GM12878 (cell line): ENCODE measurements at regions not wholly inside any gene's neighbourhood (a gene's known extent, or its start where the extent isn't known, plus 50 kb on each side); places are given as distances from the start of the nearest gene placed in this dataset.

Source experiments
- ATAC-seq: fragments of 200-7000 bp; cut with Tn5 transposase; 3 replicates; pipeline ENCODE4 v1.9.1; 2020; ENCODE audit warnings: mild to moderate bottlenecking, moderate library complexity
- BruUV-seq: library from RNA; stranded (reverse); fragments of 400-500 nt; replicated peaks from 2 replicates; lab custom pipeline; 2021; lab: Mats Ljungman, UMichigan
- CTCF ChIA-PET: fragments of 300-600 bp; sonication (Branson Sonifier 250); formaldehyde crosslinking; extraction: SDS; loops from one replicate; lab custom pipeline; 2021; ENCODE audit warnings: inconsistent platforms; lab: Yijun Ruan, JAX
- POLR2A ChIA-PET: fragments of 350-600 bp; formaldehyde crosslinking; extraction: SDS; loops from one replicate; lab custom pipeline; 2021; ENCODE audit warnings: inconsistent platforms; lab: Charles Lee
- RAD21 ChIA-PET: fragments of 300-600 bp; sonication (Branson Sonifier 250); formaldehyde crosslinking; loops from one replicate; lab custom pipeline; 2023; ENCODE audit warnings: antibody characterized with exemption; ENCODE audit not compliant: unreplicated experiment; lab: Charles Lee
- SMC1A ChIA-PET: fragments of 300-600 bp; sonication (Branson Sonifier 250); formaldehyde crosslinking; loops from one replicate; lab custom pipeline; 2023; ENCODE audit not compliant: unreplicated experiment, uncharacterized antibody; lab: Charles Lee
- DNase-seq: peaks from one replicate; pipeline ENCODE4 v3.0.0-alpha.2; 2011; ENCODE audit warnings: low read depth, low spot score
- FAIRE-seq: peaks from 3 replicates; lab custom pipeline; 2011; peaks lifted over from hg19 to GRCh38; lab: Jason Lieb, UNC
- H2AFZ ChIP-seq: 2 replicates; pipeline ENCODE4 v1.6.0; 2011; ENCODE audit warnings: low read depth, low read length, control low read depth; ENCODE audit not compliant: control insufficient read depth
- H3K27ac ChIP-seq: 2 replicates; pipeline ENCODE4 v1.5.1; 2011; ENCODE audit warnings: control low read depth; ENCODE audit not compliant: control insufficient read depth, insufficient read depth
- H3K27me3 ChIP-seq, 2 experiments: replicated peaks in 1 of 2; 2 replicates each; pipeline versions ENCODE4 v1.6.0 to v1.6.1; 2011; ENCODE audit warnings: low read length in 1 of 2; ENCODE audit not compliant: control insufficient read depth in 2 of 2, insufficient read depth in 2 of 2
- H3K36me3 ChIP-seq, 2 experiments: 2 replicates each; pipeline ENCODE4 v1.5.1; 2011; ENCODE audit warnings: low read length in 1 of 2; ENCODE audit not compliant: control insufficient read depth in 2 of 2, insufficient read depth in 2 of 2
- H3K4me1 ChIP-seq: 2 replicates; pipeline ENCODE4 v1.6.1; 2011; ENCODE audit warnings: mild to moderate bottlenecking, low read length, moderate library complexity, mixed read lengths; ENCODE audit not compliant: control insufficient read depth, insufficient read depth
- H3K4me2 ChIP-seq: 2 replicates; pipeline ENCODE4 v1.6.0; 2011; ENCODE audit warnings: control low read depth; ENCODE audit not compliant: control insufficient read depth, insufficient read depth
- H3K4me3 ChIP-seq: fragments of 200-600 bp; sonication (generic); 2 replicates; pipeline ENCODE4 v1.5.1; 2016
- H3K79me2 ChIP-seq: 2 replicates; pipeline ENCODE4 v1.6.0; 2011; ENCODE audit warnings: low read length; ENCODE audit not compliant: control insufficient read depth, insufficient read depth
- H3K9ac ChIP-seq: 2 replicates; pipeline ENCODE4 v1.8.0; 2011; ENCODE audit warnings: low read length, control low read depth, mixed read lengths; ENCODE audit not compliant: control insufficient read depth, insufficient read depth
- H3K9me3 ChIP-seq: replicated peaks from 3 replicates; pipeline ENCODE4 v1.5.1; 2011; ENCODE audit warnings: mild to moderate bottlenecking, low read length; ENCODE audit not compliant: control insufficient read depth, insufficient read depth
- H4K20me1 ChIP-seq: 2 replicates; pipeline ENCODE4 v1.6.0; 2011; ENCODE audit not compliant: control insufficient read depth, insufficient read depth
- BACH1 ChIP-seq: fragments of 450-650 bp; IDR thresholded peaks from 2 replicates; pipeline ENCODE4 v1.6.1; 2017; ENCODE audit warnings: mild to moderate bottlenecking, borderline replicate concordance
- FOS ChIP-seq: IDR thresholded peaks from 3 replicates; pipeline ENCODE4 v1.6.1; 2011; ENCODE audit warnings: borderline replicate concordance; ENCODE audit not compliant: insufficient read length; ENCODE audit errors: extremely low read depth
- HCFC1 ChIP-seq: fragments of 150-350 bp; IDR thresholded peaks from 2 replicates; pipeline ENCODE4 v1.6.1; 2014; ENCODE audit warnings: low read length
- IKZF1 ChIP-seq: fragments of 450-650 bp; conservative IDR thresholded peaks from 2 replicates; pipeline ENCODE4 v1.6.1; 2017; ENCODE audit warnings: antibody characterized with exemption, mild to moderate bottlenecking
- IKZF2 ChIP-seq, 2 experiments: fragments of 450-650 bp; IDR thresholded peaks; 2 replicates each; pipeline ENCODE4 v1.6.1; 2017; ENCODE audit warnings: mild to moderate bottlenecking in 2 of 2, moderate library complexity in 2 of 2
- JUNB ChIP-seq: IDR thresholded peaks from 2 replicates; pipeline ENCODE4 v1.6.1; 2016; ENCODE audit warnings: antibody characterized with exemption, mild to moderate bottlenecking
- NRF1 ChIP-seq: conservative IDR thresholded peaks from 2 replicates; pipeline ENCODE4 v1.6.1; 2011; ENCODE audit warnings: mild to moderate bottlenecking, low read depth, low read length, improper control_type of control experiment
- STAT1 ChIP-seq: fragments of 450-650 bp; conservative IDR thresholded peaks from 2 replicates; pipeline ENCODE4 v1.6.1; 2014; ENCODE audit warnings: antibody characterized with exemption, mild to moderate bottlenecking
- TAF1 ChIP-seq: IDR thresholded peaks from 2 replicates; pipeline ENCODE4 v1.6.1; 2011; ENCODE audit warnings: mild to moderate bottlenecking, low read depth, low read length, borderline replicate concordance
- ZNF207 ChIP-seq: fragments of 450-650 bp; IDR thresholded peaks from 2 replicates; pipeline ENCODE4 v1.6.1; 2014; ENCODE audit warnings: antibody characterized with exemption, mild to moderate bottlenecking, borderline replicate concordance
- ZNF274 ChIP-seq: IDR thresholded peaks from one replicate; pipeline ENCODE4 v1.8.0; 2011; ENCODE audit not compliant: insufficient read length, insufficient read depth
- WGBS: methylation state at CpG from one replicate; pipeline ENCODE4 v1.1.6; 2016; ENCODE audit warnings: low lambda C conversion rate; ENCODE audit not compliant: insufficient replicate concordance, insufficient coverage; ENCODE audit errors: missing lambda C conversion rate; 5-methylcytosine and 5-hydroxymethylcytosine counted together
- in situ Hi-C: fragments of 300-500 bp; cut with MboI; formaldehyde crosslinking; loops from 9 replicates; pipeline ENCODE4 v1.14.3; 2018; ENCODE audit warnings: mixed read lengths
- intact Hi-C: fragments of 100-400 bp; cut with micrococcal nuclease; formaldehyde crosslinking; loops from one replicate; pipeline ENCODE4 v1.14.2; 2022; ENCODE audit not compliant: unreplicated experiment
- TF ChIP-seq, protein P1 (sequence below): IDR thresholded peaks from 2 replicates; pipeline ENCODE4 v1.6.1; 2012; ENCODE audit warnings: mild to moderate bottlenecking, low read depth, low read length
- TF ChIP-seq, protein P2 (sequence below), 3 experiments: IDR thresholded peaks in 2 of 3; conservative IDR thresholded peaks in 1 of 3; 2 replicates each; pipeline ENCODE4 v1.5.1; 2011; ENCODE audit warnings: low read depth in 3 of 3, low read length in 3 of 3, mild to moderate bottlenecking in 3 of 3, control low read depth in 2 of 3, moderate library complexity in 2 of 3, inconsistent platforms in 1 of 3, mixed read lengths in 1 of 3; ENCODE audit not compliant: control insufficient read depth in 2 of 3, insufficient read depth in 1 of 3; ENCODE audit errors: extremely low read depth in 1 of 3
- TF ChIP-seq, protein P3 (sequence below): fragments of 450-650 bp; IDR thresholded peaks from 2 replicates; pipeline ENCODE4 v1.6.1; 2017; ENCODE audit warnings: mild to moderate bottlenecking, moderate library complexity

DNA sequence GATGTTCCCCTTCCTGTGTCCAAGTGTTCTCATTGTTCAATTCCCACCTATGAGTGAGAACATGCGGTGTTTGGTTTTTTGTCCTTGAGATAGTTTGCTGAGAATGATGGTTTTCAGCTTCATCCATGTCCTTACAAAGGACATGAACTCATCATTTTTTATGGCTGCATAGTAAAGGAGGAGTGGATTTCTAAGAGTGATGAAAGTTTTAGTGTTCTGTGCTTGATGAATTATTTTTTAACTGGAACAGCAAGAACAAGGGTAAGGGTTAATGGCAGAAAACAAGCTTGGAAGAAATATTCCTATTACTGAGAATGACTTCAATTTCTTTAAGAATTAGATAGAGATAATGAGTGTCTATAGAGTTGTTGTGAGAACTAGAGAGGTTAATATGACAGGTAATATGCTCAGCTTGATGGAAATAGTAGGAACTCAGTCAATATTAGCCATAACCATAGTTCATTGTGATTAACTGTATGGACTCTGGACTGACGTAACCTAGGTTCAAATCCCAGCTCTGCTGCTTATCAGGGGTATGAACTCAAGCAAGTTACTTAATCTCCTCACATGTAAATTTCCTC, 190.0 kb downstream of the RPS12 start (continued):
- no peak for TF ChIP-seq IKZF2 (IDR thresholded peaks at IDR 0.05)

GRCh38 chr6:133012774-133013173, 198.4 kb downstream of the RPS12 start:
- Histone ChIP-seq H2AFZ (no peak overlapping the region), H3K27me3 (no peaks in the 10 kb centered on the region), H3K4me2 (no peak overlapping the region), H3K79me2 (no peaks in the 10 kb centered on the region), H3K9me3 (no peaks in the 10 kb centered on the region), H3K4me3 (no peak overlapping the region), H3K36me3 (no peaks in the 10 kb centered on the region), H3K4me1 (no peaks in the 10 kb centered on the region), H3K27ac (no peak overlapping the region), H3K9ac (no peak overlapping the region), H4K20me1 (no peaks in the 10 kb centered on the region)
- DNase-seq (no peak), ATAC-seq (no peak), FAIRE-seq (no peak)
- WGBS = 0% methylated on average over 1 of the region's 1 CpG
- CTCF ChIA-PET = no interaction called here
- no TSS peak for BruUV-seq
- intact Hi-C loops = no loop called here
- in situ Hi-C loops = no loop called here
- SMC1A ChIA-PET = no interaction called here
- POLR2A ChIA-PET = no interaction called here
- RAD21 ChIA-PET = no interaction called here
- TF ChIP-seq ZNF274 (no peak), NRF1 (no peak), ZNF207 (no peak), FOS (no peak), TAF1 (no peak), STAT1 (no peak), HCFC1 (no peak), JUNB (no peak), IKZF1 (no peak), BACH1 (no peak)
- TF ChIP-seq, protein P1, sequence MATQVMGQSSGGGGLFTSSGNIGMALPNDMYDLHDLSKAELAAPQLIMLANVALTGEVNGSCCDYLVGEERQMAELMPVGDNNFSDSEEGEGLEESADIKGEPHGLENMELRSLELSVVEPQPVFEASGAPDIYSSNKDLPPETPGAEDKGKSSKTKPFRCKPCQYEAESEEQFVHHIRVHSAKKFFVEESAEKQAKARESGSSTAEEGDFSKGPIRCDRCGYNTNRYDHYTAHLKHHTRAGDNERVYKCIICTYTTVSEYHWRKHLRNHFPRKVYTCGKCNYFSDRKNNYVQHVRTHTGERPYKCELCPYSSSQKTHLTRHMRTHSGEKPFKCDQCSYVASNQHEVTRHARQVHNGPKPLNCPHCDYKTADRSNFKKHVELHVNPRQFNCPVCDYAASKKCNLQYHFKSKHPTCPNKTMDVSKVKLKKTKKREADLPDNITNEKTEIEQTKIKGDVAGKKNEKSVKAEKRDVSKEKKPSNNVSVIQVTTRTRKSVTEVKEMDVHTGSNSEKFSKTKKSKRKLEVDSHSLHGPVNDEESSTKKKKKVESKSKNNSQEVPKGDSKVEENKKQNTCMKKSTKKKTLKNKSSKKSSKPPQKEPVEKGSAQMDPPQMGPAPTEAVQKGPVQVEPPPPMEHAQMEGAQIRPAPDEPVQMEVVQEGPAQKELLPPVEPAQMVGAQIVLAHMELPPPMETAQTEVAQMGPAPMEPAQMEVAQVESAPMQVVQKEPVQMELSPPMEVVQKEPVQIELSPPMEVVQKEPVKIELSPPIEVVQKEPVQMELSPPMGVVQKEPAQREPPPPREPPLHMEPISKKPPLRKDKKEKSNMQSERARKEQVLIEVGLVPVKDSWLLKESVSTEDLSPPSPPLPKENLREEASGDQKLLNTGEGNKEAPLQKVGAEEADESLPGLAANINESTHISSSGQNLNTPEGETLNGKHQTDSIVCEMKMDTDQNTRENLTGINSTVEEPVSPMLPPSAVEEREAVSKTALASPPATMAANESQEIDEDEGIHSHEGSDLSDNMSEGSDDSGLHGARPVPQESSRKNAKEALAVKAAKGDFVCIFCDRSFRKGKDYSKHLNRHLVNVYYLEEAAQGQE = no peak
- TF ChIP-seq, protein P2, sequence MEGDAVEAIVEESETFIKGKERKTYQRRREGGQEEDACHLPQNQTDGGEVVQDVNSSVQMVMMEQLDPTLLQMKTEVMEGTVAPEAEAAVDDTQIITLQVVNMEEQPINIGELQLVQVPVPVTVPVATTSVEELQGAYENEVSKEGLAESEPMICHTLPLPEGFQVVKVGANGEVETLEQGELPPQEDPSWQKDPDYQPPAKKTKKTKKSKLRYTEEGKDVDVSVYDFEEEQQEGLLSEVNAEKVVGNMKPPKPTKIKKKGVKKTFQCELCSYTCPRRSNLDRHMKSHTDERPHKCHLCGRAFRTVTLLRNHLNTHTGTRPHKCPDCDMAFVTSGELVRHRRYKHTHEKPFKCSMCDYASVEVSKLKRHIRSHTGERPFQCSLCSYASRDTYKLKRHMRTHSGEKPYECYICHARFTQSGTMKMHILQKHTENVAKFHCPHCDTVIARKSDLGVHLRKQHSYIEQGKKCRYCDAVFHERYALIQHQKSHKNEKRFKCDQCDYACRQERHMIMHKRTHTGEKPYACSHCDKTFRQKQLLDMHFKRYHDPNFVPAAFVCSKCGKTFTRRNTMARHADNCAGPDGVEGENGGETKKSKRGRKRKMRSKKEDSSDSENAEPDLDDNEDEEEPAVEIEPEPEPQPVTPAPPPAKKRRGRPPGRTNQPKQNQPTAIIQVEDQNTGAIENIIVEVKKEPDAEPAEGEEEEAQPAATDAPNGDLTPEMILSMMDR (IDR thresholded peaks at IDR 0.05 in 2 of 3, conservative IDR thresholded peaks at IDR 0.05 in 1 of 3; ENCODE audit: control insufficient read depth in 2 of 3, extremely low read depth in 1 of 3, insufficient read depth in 1 of 3, low read depth in 3 of 3, low read length in 3 of 3) = no peak
- TF ChIP-seq, protein P3, sequence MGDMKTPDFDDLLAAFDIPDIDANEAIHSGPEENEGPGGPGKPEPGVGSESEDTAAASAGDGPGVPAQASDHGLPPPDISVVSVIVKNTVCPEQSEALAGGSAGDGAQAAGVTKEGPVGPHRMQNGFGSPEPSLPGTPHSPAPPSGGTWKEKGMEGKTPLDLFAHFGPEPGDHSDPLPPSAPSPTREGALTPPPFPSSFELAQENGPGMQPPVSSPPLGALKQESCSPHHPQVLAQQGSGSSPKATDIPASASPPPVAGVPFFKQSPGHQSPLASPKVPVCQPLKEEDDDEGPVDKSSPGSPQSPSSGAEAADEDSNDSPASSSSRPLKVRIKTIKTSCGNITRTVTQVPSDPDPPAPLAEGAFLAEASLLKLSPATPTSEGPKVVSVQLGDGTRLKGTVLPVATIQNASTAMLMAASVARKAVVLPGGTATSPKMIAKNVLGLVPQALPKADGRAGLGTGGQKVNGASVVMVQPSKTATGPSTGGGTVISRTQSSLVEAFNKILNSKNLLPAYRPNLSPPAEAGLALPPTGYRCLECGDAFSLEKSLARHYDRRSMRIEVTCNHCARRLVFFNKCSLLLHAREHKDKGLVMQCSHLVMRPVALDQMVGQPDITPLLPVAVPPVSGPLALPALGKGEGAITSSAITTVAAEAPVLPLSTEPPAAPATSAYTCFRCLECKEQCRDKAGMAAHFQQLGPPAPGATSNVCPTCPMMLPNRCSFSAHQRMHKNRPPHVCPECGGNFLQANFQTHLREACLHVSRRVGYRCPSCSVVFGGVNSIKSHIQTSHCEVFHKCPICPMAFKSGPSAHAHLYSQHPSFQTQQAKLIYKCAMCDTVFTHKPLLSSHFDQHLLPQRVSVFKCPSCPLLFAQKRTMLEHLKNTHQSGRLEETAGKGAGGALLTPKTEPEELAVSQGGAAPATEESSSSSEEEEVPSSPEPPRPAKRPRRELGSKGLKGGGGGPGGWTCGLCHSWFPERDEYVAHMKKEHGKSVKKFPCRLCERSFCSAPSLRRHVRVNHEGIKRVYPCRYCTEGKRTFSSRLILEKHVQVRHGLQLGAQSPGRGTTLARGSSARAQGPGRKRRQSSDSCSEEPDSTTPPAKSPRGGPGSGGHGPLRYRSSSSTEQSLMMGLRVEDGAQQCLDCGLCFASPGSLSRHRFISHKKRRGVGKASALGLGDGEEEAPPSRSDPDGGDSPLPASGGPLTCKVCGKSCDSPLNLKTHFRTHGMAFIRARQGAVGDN = no peak
